ENCODE measurements at regions not wholly inside any gene's neighbourhood (a gene's known extent, or its start where the extent isn't known, plus 50 kb on each side); places are given as distances from the start of the nearest gene placed in this dataset.

GRCh38 chr15:95795386-95795785, 535.1 kb upstream of the NR2F2 start:
- TF ChIP-seq, protein P1, sequence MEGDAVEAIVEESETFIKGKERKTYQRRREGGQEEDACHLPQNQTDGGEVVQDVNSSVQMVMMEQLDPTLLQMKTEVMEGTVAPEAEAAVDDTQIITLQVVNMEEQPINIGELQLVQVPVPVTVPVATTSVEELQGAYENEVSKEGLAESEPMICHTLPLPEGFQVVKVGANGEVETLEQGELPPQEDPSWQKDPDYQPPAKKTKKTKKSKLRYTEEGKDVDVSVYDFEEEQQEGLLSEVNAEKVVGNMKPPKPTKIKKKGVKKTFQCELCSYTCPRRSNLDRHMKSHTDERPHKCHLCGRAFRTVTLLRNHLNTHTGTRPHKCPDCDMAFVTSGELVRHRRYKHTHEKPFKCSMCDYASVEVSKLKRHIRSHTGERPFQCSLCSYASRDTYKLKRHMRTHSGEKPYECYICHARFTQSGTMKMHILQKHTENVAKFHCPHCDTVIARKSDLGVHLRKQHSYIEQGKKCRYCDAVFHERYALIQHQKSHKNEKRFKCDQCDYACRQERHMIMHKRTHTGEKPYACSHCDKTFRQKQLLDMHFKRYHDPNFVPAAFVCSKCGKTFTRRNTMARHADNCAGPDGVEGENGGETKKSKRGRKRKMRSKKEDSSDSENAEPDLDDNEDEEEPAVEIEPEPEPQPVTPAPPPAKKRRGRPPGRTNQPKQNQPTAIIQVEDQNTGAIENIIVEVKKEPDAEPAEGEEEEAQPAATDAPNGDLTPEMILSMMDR (IDR thresholded peaks at IDR 0.05): no peak
- no peak for TF ChIP-seq POLR2A (IDR thresholded peaks at IDR 0.05)
- TF ChIP-seq POLR2AphosphoS5 (IDR thresholded peaks at IDR 0.05): no peak
